HG02943 (cell line): ENCODE measurements at regions not wholly inside any gene's neighbourhood (a gene's known extent, or its start where the extent isn't known, plus 50 kb on each side); places are given as distances from the start of the nearest gene placed in this dataset.

Experiments used
- ATAC-seq: cut with Tn5 transposase; IDR thresholded peaks from one replicate; pipeline ENCODE4 v1.9.1; 2021; ENCODE audit warnings: mild to moderate bottlenecking, low read depth, moderate library complexity; ENCODE audit not compliant: unreplicated experiment

DNA sequence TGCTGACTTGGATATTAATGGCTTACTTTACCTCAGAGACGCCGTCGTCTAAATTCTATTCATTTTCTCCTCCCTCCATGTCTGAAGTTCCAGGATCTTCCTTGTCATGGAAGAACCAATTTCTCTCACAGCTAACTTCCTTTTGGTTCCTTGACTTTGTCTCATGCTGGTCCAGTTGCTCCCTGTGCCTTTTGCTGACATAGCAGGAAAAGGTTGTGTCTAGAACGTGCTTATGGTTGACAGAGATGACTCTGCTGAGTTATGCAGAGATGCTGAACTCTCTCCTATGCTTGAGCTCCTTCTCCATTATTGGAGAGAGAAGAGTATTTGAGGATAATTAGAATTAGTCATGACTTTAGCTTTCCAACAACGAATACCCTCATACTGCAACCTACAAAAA, 1338.9 kb downstream of the MAT2B start:
- no peak for ATAC-seq

- ATAC-seq = no peak
These were observed 1355.5 kb downstream of the MAT2B start for GRCh38 chr5:164860896-164861295.

DNA sequence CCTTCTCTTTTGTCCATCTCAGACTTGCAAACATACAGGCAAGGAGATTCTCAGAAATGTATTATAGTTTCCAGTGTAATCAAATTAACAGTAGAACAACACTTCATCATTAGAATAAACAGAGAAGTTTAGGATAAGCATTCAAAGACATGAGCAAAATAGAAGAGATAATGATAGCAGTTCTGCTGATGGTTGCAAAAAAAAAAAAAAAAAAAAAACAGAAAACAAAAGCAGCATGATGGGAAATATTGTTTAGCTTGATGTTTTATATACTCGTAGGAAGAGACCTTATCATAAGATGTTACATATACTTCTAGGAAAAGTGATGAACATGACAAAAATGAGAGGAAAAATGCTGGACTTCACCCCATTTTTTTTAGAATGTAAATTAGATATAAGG, 1356.2 kb downstream of the MAT2B start:
- ATAC-seq = no peak

DNA sequence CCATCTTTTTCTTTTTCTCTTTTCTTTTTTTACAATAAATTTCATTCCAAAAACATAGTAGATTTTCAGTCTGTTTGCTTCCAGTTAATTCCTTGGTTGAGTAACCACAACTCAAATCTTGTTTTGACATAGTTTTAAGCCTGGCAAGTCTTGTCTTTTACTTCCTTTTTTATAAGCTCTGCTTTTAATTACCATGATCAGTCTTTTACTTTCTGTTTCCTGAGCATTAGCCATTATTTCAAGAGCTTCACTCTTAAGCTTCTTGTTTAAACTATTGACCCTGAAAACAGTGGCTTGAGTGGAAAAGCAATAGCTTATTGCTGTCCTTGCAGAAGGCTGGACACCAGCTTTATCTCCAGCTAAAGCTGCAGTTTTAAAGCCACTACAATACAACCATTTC, 1363.3 kb downstream of the MAT2B start:
- no peak for ATAC-seq

DNA sequence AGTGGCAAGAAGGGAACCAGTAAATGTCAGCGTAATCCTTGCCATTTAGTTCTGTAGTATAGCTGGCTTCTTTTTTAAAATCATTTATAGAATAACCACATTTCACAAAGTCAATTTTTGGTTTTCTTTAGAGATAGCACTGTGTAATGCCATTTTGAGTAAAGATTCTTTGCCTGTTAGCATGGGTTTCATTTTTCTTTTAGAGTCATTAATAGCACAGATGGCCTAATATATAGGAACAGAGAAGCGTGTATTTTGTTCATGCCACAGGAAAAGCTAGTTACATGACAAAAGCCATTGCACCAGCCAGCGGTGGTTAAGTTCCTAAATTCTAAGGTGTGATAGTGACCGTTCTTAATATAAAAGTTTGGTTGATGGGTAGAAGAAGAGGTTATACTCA, 1363.9 kb downstream of the MAT2B start:
- no peak for ATAC-seq

DNA sequence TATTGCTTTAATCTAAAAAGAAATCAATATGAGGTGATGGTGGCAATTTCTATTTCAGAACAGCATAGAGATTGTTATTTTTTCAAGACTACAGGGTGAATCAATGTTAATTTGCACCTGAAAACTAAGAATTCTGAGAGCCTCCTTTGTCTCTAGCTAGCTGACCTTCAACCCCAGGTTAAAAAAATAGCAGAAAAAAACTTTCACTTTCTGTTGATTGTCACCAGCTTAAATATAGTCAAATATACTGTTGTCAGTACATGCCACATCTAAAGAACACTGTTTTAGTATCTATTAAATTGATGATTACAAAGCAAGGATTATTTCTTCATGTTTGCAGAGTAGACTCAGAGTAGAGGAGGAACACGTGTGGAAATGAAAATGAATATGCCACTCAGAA, 1371.4 kb downstream of the MAT2B start:
- no peak for ATAC-seq

- no peak for ATAC-seq
These were observed 1376.0 kb downstream of the MAT2B start for GRCh38 chr5:164881442-164881841.

- ATAC-seq = no peak
These were observed 1379.8 kb downstream of the MAT2B start for GRCh38 chr5:164885179-164885578.

DNA sequence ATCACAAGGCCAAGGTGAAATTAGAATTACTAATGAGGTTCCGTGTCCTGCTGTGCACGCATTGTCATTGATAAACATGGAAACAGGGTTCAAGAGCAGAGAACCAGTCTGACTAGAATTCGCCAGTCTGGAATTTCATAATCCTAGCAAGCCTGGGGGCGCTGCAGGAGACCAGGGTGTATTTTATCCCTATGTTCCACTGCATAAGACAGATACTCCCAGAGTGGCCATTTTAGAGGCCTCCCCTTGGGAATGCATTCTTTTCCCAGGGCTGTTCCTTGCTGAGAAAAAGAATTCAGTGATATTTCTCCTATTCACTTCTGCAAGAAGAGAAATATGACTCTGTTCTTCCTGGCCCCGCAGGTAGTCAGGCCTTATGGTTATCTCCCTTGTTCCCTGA, 1387.7 kb downstream of the MAT2B start:
- ATAC-seq = no peak

DNA sequence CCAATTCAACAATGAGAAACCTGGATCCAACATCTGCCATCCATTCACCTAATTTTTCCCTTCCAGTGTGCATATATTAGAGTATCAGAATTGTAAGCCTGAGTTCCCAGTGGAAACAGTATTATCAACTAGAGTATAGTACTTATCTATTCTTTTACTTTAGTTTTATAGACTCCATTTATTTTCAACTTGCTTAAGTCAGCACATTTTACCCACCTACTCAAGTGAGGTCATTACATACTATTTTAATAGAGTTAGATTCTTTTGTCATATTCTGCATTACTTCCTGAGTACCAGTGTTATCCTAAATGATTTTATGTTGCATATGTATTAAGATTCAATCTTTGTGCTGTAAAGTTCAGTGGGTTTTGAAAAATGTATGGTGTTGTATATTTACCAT, 1393.3 kb downstream of the MAT2B start:
- ATAC-seq = no peak

DNA sequence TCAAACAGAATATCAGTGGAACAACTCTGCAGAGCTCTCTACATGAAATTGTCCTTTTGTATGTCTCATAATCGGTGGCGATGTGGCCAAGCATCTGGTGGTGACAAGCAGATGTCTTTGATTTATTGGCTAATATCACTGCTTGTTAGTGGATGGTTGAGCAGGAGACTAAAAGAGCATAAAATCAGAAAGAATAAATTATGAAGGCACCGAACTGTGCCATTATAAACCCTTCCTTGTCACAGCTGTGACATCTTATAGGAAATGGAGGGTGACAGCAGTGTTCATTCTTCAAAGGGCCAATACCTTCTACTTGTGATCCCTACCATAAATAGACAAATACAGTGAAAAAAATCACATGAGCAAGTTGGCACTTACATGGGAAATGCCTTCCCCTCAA, 1404.3 kb downstream of the MAT2B start:
- no peak for ATAC-seq

- ATAC-seq = no peak
These were observed 1416.3 kb downstream of the MAT2B start for GRCh38 chr5:164921722-164922121.

GRCh38 chr5:164934039-164934438, 1428.6 kb downstream of the MAT2B start:
- no peak for ATAC-seq

DNA sequence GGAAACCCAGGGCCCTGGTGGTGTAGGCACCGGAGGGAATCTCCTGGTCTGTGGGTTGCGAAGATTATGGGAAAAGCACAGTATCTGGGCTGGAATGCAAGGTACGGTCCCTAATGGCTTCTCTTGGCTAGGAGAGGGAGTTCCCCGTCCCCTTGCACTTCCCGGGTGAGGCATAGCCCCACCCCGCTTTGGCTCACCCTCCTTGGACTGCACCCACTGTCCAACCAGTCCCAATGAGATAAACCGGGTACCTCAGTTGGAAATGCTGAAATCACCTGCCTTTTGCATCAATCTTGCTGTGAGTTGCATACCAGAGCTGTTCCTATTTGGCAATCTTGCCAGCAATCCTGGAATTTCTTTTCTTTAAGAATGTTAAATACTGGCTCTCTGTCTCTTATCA, 1429.1 kb downstream of the MAT2B start:
- ATAC-seq = no peak

GRCh38 chr5:164941132-164941531, 1435.7 kb downstream of the MAT2B start:
- no peak for ATAC-seq

GRCh38 chr5:164950927-164951326, 1445.5 kb downstream of the MAT2B start:
- no peak for ATAC-seq

DNA sequence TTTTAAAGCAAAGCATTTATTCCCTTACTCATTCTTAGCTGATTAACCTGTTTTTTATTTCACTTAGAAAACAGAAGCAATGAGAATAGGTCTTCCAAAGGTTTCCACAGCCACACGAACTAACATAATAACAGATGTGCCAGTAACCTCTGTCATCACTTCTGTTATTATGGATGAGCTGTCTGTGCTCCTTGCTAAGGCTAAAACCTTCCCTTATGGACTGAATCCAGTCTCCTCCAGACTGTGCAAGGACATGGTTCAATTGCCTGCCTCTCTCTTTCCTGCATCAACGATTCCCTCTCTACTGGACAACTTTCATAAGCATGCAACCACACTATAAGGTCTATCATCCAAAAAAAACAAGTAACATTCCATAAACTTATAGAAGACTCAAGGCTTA, 1446.2 kb downstream of the MAT2B start:
- no peak for ATAC-seq

GRCh38 chr5:164958688-164959087, 1453.3 kb downstream of the MAT2B start:
- ATAC-seq = no peak

GRCh38 chr5:164959761-164960160, 1454.3 kb downstream of the MAT2B start:
- no peak for ATAC-seq

- no peak for ATAC-seq
These were observed 1457.0 kb downstream of the MAT2B start for GRCh38 chr5:164962329-164962961.

- no peak for ATAC-seq
These were observed 1461.2 kb downstream of the MAT2B start for GRCh38 chr5:164966611-164967010.

DNA sequence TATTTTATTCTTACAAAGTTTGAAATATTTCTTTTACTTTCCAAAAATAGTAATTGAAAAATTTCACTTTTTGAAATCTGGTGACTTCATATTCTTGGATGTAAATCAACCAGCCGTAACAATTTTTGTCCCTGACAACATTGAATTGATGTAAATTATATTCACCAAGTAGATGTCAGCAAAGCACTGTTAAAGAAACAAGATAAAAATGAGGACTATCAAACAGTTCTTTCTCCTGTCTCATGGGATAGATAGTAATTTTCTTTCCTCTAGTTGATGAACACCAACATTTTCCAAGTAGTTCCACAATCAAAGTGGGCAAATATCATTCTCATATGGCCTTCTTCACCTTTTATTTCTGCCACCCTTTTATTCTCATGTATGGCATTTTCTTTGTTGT, 1461.9 kb downstream of the MAT2B start:
- ATAC-seq = no peak

GRCh38 chr5:164972973-164973372, 1467.6 kb downstream of the MAT2B start:
- no peak for ATAC-seq
